ENCODE measurements at regions not wholly inside any gene's neighbourhood (a gene's known extent, or its start where the extent isn't known, plus 50 kb on each side); places are given as distances from the start of the nearest gene placed in this dataset.

DNA sequence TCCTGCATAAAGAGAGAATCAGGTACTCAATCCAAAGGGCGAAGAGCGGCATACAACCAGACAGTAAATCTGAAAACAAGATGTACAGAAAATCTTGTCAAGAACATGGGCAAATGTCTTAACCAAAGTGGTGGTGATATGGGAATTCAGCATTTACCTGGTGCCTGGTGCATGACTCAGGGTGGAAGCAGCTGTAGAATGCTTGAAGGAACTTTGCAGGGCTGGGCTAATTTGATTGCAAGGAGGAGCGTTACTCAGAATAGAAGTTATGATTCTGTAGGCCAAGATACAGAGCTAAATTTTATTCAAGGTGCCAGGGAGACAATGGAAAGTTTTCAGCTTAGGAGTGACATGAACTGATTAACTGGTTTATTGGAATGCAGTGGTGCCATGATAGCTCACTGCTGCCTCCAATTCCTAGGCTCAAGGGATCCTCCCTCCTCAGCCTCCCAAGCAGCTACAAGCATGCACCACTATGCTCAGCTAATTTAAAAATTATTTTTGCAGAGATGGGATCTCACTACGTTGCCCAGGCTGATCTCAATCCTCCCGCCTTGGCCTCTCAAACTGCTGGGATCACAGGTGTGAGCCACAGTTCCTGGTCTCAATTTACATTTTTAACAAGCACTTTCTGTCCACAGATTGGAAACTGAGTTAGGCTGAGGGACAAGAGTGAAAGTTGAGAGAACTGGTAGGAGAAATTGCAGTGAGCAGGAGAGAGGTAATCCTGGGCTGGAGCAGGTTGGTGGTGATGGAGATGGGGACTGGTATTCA lies 91.5 kb upstream of the TBC1D5 start:
- Histone ChIP-seq H3K9me2 (replicated peaks; ENCODE audit: control insufficient read depth, low read length) (no peaks in the 10 kb centered on the region), H3K36me3 (ENCODE audit: control insufficient read depth, low read length) (no peaks in the 10 kb centered on the region), H3K4me3 (ENCODE audit: low read length) (no peak overlapping the region), H3K4me1 (ENCODE audit: control insufficient read depth, low read length) (no peaks in the 10 kb centered on the region), H4K20me1 (ENCODE audit: control insufficient read depth, insufficient read depth, low read depth, low read length) (no peaks in the 10 kb centered on the region), H3F3A (ENCODE audit: control insufficient read depth, insufficient read depth) (no peaks in the 10 kb centered on the region), H3K9me3 (ENCODE audit: control insufficient read depth, insufficient read depth, low read length) (no peaks in the 10 kb centered on the region), H3K79me2 (ENCODE audit: control insufficient read depth, low read length) (no peaks in the 10 kb centered on the region), H3K27me3 (ENCODE audit: control insufficient read depth, low read length) (no peaks in the 10 kb centered on the region), H3K27ac (ENCODE audit: low read depth, low read length) (no peak overlapping the region), H3K4me2 (ENCODE audit: low read length) (no peak overlapping the region)
- TF ChIP-seq, protein P1, sequence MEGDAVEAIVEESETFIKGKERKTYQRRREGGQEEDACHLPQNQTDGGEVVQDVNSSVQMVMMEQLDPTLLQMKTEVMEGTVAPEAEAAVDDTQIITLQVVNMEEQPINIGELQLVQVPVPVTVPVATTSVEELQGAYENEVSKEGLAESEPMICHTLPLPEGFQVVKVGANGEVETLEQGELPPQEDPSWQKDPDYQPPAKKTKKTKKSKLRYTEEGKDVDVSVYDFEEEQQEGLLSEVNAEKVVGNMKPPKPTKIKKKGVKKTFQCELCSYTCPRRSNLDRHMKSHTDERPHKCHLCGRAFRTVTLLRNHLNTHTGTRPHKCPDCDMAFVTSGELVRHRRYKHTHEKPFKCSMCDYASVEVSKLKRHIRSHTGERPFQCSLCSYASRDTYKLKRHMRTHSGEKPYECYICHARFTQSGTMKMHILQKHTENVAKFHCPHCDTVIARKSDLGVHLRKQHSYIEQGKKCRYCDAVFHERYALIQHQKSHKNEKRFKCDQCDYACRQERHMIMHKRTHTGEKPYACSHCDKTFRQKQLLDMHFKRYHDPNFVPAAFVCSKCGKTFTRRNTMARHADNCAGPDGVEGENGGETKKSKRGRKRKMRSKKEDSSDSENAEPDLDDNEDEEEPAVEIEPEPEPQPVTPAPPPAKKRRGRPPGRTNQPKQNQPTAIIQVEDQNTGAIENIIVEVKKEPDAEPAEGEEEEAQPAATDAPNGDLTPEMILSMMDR (IDR thresholded peaks at IDR 0.05; ENCODE audit: low read depth, low read length, poor library complexity, severe bottlenecking): no peak
- TF ChIP-seq EZH2phosphoT487 (IDR thresholded peaks at IDR 0.05; ENCODE audit: borderline replicate concordance, low read length): no peak

DNA sequence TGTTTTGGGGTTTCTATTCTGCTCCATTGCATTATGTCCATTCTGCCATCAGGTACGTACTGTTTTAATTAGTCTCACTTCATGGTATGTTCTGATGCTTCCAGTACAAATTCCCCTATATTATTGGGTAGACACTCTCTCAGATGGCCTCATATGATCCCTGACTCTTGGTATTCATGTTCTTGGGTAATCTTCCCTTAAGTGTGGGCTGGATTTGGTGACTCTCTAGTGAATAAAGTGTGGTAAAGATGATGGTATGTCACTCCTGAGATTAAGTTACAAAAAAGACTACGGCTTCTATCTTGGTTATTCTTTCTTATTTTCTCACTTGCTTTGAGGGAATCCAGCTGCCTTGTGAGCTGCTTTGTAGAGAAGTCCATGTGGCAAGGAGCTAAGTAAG lies 89.6 kb upstream of the TBC1D5 start:
- Histone ChIP-seq H3K4me1 (ENCODE audit: control insufficient read depth, low read length) (no peaks in the 10 kb centered on the region), H3K9me2 (replicated peaks; ENCODE audit: control insufficient read depth, low read length) (no peaks in the 10 kb centered on the region), H4K20me1 (ENCODE audit: control insufficient read depth, insufficient read depth, low read depth, low read length) (no peaks in the 10 kb centered on the region), H3K27me3 (ENCODE audit: control insufficient read depth, low read length) (no peaks in the 10 kb centered on the region), H3K9me3 (ENCODE audit: control insufficient read depth, insufficient read depth, low read length) (no peaks in the 10 kb centered on the region), H3K36me3 (ENCODE audit: control insufficient read depth, low read length) (no peaks in the 10 kb centered on the region), H3K4me3 (ENCODE audit: low read length) (no peak overlapping the region), H3K79me2 (ENCODE audit: control insufficient read depth, low read length) (no peaks in the 10 kb centered on the region), H3F3A (ENCODE audit: control insufficient read depth, insufficient read depth) (no peaks in the 10 kb centered on the region), H3K27ac (ENCODE audit: low read depth, low read length) (no peak overlapping the region), H3K4me2 (ENCODE audit: low read length) (no peak overlapping the region)
- TF ChIP-seq, protein P1 (IDR thresholded peaks at IDR 0.05; ENCODE audit: low read depth, low read length, poor library complexity, severe bottlenecking): no peak
- TF ChIP-seq EZH2phosphoT487 (IDR thresholded peaks at IDR 0.05; ENCODE audit: borderline replicate concordance, low read length): no peak

DNA sequence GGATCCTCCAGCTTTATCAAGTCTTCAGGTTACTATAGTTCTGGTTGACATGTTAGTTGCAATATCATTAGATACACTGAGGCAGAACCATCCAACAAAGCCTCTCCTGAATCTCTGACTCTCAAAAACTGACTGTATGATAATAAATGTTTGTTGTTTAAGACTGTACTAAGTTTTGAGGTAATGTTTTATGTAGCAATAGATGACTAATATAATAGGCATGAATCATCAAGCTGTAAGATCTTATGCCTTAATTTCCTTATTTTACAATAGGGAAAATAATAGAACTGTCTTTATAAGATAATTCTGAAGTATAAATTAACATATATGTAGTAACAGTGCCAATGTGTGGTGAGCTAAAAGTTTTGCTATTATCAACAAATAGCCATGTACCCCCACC lies 88.9 kb upstream of the TBC1D5 start:
- H3K27ac ChIP-seq (ENCODE audit: low read depth, low read length): no peak overlapping the region

More for the DNA sequence above, 88.9 kb upstream of the TBC1D5 start:
- Histone ChIP-seq H3K4me2 (ENCODE audit: low read length) (no peak overlapping the region), H3K36me3 (ENCODE audit: control insufficient read depth, low read length) (no peaks in the 10 kb centered on the region), H3F3A (ENCODE audit: control insufficient read depth, insufficient read depth) (no peaks in the 10 kb centered on the region), H3K9me3 (ENCODE audit: control insufficient read depth, insufficient read depth, low read length) (no peaks in the 10 kb centered on the region), H3K4me3 (ENCODE audit: low read length) (no peak overlapping the region), H3K4me1 (ENCODE audit: control insufficient read depth, low read length) (no peaks in the 10 kb centered on the region), H3K79me2 (ENCODE audit: control insufficient read depth, low read length) (no peaks in the 10 kb centered on the region), H4K20me1 (ENCODE audit: control insufficient read depth, insufficient read depth, low read depth, low read length) (no peaks in the 10 kb centered on the region), H3K9me2 (replicated peaks; ENCODE audit: control insufficient read depth, low read length) (no peaks in the 10 kb centered on the region), H3K27me3 (ENCODE audit: control insufficient read depth, low read length) (no peaks in the 10 kb centered on the region)
- TF ChIP-seq EZH2phosphoT487 (IDR thresholded peaks at IDR 0.05; ENCODE audit: borderline replicate concordance, low read length): no peak
- TF ChIP-seq, protein P1 (IDR thresholded peaks at IDR 0.05; ENCODE audit: low read depth, low read length, poor library complexity, severe bottlenecking): no peak
